KMS-11 (cell line): ENCODE measurements at regions not wholly inside any gene's neighbourhood (a gene's known extent, or its start where the extent isn't known, plus 50 kb on each side); places are given as distances from the start of the nearest gene placed in this dataset.

Experiments used
- H2AFZ ChIP-seq: fragments of 200-600 bp; sonication (generic); 2 replicates; pipeline ENCODE4 v1.6.1; 2016; ENCODE audit warnings: antibody characterized with exemption, mixed run types, low read depth
- H3K27ac ChIP-seq: fragments of 200-600 bp; sonication (generic); 2 replicates; pipeline ENCODE4 v1.6.1; 2016; ENCODE audit warnings: mild to moderate bottlenecking, mixed run types
- H3K27me3 ChIP-seq: fragments of 200-600 bp; sonication (generic); 2 replicates; pipeline ENCODE4 v1.6.1; 2017; ENCODE audit warnings: mild to moderate bottlenecking, low read depth, mixed run types, moderate library complexity; ENCODE audit not compliant: insufficient read depth
- H3K36me3 ChIP-seq: fragments of 200-600 bp; sonication (generic); 2 replicates; pipeline ENCODE4 v1.6.1; 2017; ENCODE audit warnings: mild to moderate bottlenecking, mixed run types; ENCODE audit not compliant: insufficient read depth
- H3K4me1 ChIP-seq: fragments of 200-600 bp; sonication (generic); 2 replicates; pipeline ENCODE4 v1.6.1; 2016; ENCODE audit warnings: mild to moderate bottlenecking, low read depth, mixed run types; ENCODE audit not compliant: poor library complexity, severe bottlenecking
- H3K4me2 ChIP-seq: fragments of 200-600 bp; sonication (generic); 2 replicates; pipeline ENCODE4 v1.7.0; 2016; ENCODE audit warnings: mild to moderate bottlenecking, mixed run types
- H3K4me3 ChIP-seq: fragments of 200-600 bp; sonication (generic); IDR thresholded peaks from 2 replicates; pipeline ENCODE4 v1.6.1; 2017; ENCODE audit warnings: low read depth, low read length, mixed read lengths; ENCODE audit not compliant: insufficient read depth
- H3K79me2 ChIP-seq: fragments of 200-600 bp; sonication (generic); 2 replicates; pipeline ENCODE4 v1.6.1; 2016; ENCODE audit warnings: low read depth, mixed run types; ENCODE audit not compliant: insufficient read depth
- H3K9ac ChIP-seq: fragments of 200-600 bp; sonication (generic); 2 replicates; pipeline ENCODE4 v1.6.1; 2016; ENCODE audit warnings: mild to moderate bottlenecking, mixed run types
- H4K20me1 ChIP-seq: fragments of 200-600 bp; sonication (generic); 2 replicates; pipeline ENCODE4 v1.6.1; 2016; ENCODE audit warnings: mild to moderate bottlenecking, mixed run types; ENCODE audit not compliant: insufficient read depth
- CTCF ChIP-seq: fragments of 200-600 bp; sonication (generic); conservative IDR thresholded peaks from 2 replicates; pipeline ENCODE4 v1.6.1; 2017; ENCODE audit warnings: low read depth, mild to moderate bottlenecking, antibody characterized with exemption, low read length, moderate library complexity, mixed read lengths

GRCh38 chr13:78299832-78300623 is 303.3 kb downstream of the POU4F1 start:
- no peaks in the 10 kb centered on the region for H3K79me2 ChIP-seq
- no peaks in the 10 kb centered on the region for H3K4me1 ChIP-seq
- no peaks in the 10 kb centered on the region for H3K36me3 ChIP-seq
- no peak overlapping the region for H3K27ac ChIP-seq
- no peaks in the 10 kb centered on the region for H3K27me3 ChIP-seq
- no peak overlapping the region for H3K4me2 ChIP-seq
- no peak overlapping the region for H2AFZ ChIP-seq
- H3K9ac ChIP-seq = no peak overlapping the region
- no peak for TF ChIP-seq CTCF
- no peak overlapping the region for H3K4me3 ChIP-seq
- no peaks in the 10 kb centered on the region for H4K20me1 ChIP-seq

GRCh38 chr13:78298657-78299056 is 304.7 kb downstream of the POU4F1 start:
- no peak for TF ChIP-seq CTCF
- no peaks in the 10 kb centered on the region for H3K36me3 ChIP-seq
- no peak overlapping the region for H3K4me3 ChIP-seq
- H2AFZ ChIP-seq = no peak overlapping the region
- H3K4me2 ChIP-seq = no peak overlapping the region
- no peaks in the 10 kb centered on the region for H3K27me3 ChIP-seq
- no peaks in the 10 kb centered on the region for H4K20me1 ChIP-seq
- no peaks in the 10 kb centered on the region for H3K79me2 ChIP-seq
- H3K4me1 ChIP-seq = no peaks in the 10 kb centered on the region
- no peak overlapping the region for H3K27ac ChIP-seq
- no peak overlapping the region for H3K9ac ChIP-seq

GRCh38 chr13:78286748-78287147 is 316.6 kb downstream of the POU4F1 start:
- H3K36me3 ChIP-seq = no peaks in the 10 kb centered on the region
- no peaks in the 10 kb centered on the region for H3K4me1 ChIP-seq
- no peaks in the 10 kb centered on the region for H3K27me3 ChIP-seq
- H2AFZ ChIP-seq = no peak overlapping the region
- H3K9ac ChIP-seq = no peak overlapping the region
- TF ChIP-seq CTCF = no peak
- H3K4me3 ChIP-seq = no peak overlapping the region
- H3K79me2 ChIP-seq = no peaks in the 10 kb centered on the region
- H3K4me2 ChIP-seq = no peak overlapping the region
- no peaks in the 10 kb centered on the region for H4K20me1 ChIP-seq
- H3K27ac ChIP-seq = no peak overlapping the region

- H3K27me3 ChIP-seq = no peaks in the 10 kb centered on the region
- H3K4me3 ChIP-seq = no peak overlapping the region
- no peak overlapping the region for H3K4me2 ChIP-seq
- no peaks in the 10 kb centered on the region for H3K36me3 ChIP-seq
- H3K4me1 ChIP-seq = no peaks in the 10 kb centered on the region
- TF ChIP-seq CTCF = no peak
- H3K9ac ChIP-seq = no peak overlapping the region
- no peak overlapping the region for H3K27ac ChIP-seq
- H2AFZ ChIP-seq = no peak overlapping the region
- no peaks in the 10 kb centered on the region for H3K79me2 ChIP-seq
- no peaks in the 10 kb centered on the region for H4K20me1 ChIP-seq
Measured at GRCh38 chr13:78265098-78265497, 338.3 kb downstream of the POU4F1 start.
